GM19023 (cell line): ENCODE measurements at regions not wholly inside any gene's neighbourhood (a gene's known extent, or its start where the extent isn't known, plus 50 kb on each side); places are given as distances from the start of the nearest gene placed in this dataset.

Experiments
- ATAC-seq: cut with Tn5 transposase; IDR thresholded peaks from one replicate; pipeline ENCODE4 v1.9.1; 2021; ENCODE audit warnings: mild to moderate bottlenecking, moderate library complexity; ENCODE audit not compliant: unreplicated experiment

DNA sequence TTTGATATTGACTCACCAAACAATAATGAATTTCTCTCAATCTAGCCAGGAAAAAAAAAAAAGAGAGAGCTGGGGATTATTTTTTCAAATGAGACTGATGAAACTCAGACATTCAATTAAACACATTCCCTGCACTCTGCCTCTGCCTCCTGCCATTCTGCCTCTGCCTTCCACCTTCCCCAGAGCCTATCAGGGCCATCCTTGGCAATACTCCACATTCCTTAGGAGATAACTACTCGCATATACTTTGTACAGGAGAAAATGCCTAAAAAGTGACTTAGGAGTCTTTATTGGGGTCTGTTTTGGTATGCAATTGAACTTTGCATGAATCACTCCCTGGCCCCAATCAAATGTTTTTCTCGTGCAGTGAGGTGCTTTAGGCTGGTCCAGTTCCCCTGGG, 246.6 kb upstream of the PLET1 start:
- no peak for ATAC-seq

DNA sequence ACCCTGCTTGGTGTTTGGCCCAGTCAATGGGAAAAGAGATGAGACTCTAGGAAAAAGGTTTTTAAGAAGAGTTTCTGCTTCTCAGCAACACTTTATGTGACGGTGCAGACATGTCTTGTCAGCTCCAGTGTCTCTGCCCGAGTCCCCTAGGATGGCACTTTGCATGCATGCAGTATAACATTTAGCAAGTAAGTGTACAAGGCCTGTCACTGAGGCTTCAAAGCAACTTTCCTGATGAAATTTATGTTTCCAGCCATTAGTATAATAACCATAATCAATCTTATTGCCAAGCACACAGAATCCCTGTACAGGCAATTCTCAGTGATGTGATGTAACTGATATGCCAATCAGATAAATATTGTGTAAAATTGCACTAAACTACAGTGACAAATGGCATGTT, 248.1 kb upstream of the PLET1 start:
- no peak for ATAC-seq

DNA sequence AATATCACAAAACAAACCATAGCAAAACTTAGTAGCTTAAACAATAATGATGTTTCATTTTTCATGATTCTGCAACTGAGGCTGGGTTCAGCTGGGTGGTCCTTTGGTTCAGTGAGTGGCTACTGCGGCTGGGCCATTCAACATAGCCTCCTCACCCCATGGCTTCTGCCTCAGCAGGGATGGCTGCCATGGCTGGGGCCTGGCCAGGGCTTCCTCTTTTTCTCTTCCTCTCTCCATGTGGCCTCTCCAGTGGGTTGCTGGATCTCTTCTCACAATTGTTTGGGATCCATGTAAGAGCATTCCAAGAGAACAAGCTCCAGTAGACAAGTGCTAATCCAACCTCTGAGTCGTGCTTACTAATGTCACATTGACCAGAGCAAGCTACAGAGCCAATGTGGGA, 248.6 kb upstream of the PLET1 start:
- ATAC-seq: no peak

GRCh38 chr11:112511271-112511670, 250.6 kb upstream of the PLET1 start:
- no peak for ATAC-seq

DNA sequence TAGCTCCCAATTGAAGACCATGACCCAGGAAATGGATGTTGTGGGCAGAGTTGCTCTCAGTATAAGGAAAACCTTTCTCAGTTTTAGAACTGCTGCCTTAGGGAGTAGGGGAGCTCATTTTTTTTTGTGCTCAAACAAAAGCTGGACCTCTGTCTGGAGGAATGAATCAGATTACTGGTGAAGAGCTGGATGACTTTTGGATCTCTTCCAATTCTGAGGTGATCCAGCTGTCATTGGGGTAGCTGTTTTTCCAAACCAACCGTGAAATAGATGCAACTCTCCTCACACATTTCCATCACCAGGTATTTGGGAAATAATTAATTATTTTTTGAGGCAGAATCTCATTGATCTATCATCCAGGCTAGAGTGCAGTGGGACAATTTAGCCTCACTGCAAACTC, 251.3 kb upstream of the PLET1 start:
- ATAC-seq: no peak

DNA sequence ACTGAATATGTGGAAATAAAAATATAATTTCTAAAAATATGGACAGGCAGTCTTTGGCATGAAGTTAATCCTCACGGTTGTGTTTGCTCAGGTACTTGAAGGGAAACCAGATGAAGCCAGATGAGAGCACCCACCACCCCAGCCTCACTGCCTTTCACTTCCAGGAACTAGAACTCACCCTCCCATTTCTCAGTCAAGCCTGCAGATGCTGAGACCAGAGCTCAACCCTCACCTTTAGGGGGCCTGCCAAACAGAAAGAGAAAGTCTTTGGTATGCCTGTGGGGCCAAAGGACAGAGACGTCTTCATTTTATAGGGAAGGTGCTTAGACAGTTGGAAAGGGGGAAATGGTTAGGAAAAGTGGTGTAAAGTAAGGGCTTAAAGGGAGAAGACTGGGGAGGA, 252.8 kb upstream of the PLET1 start:
- no peak for ATAC-seq

DNA sequence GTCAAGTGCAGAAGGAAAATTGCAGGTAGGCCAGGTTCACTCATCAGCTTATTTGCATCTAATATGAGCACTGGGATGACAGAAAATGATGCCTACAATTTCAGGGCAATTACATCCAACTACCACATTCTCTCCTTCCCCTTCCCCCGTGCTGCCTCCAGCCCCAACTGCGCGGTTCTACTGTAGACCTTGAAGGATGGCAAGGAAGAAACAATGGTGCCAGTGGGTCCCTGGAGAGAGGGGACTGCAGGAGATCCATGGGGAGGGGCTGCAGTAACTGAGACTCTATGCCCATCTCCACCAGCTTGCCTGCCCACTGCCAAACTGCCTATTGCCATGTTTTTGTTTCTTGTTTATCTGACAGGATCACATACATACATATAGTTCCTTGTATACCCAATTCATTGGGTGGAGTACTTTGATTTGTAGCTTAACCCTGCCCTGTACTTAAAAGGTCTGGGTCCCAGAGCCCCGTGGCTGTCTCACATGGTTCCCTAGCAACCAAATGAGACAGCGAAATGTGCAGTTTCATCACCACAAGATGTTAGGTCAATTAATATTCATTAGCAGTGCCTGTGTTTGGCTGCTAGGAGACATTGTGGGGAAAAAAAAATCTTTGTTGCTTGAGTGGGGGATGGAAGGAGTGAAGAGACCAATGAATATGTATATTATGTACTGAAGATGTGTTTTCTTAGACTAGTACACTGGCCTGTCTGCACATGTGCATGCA, 253.5 kb upstream of the PLET1 start:
- ATAC-seq: no peak

DNA sequence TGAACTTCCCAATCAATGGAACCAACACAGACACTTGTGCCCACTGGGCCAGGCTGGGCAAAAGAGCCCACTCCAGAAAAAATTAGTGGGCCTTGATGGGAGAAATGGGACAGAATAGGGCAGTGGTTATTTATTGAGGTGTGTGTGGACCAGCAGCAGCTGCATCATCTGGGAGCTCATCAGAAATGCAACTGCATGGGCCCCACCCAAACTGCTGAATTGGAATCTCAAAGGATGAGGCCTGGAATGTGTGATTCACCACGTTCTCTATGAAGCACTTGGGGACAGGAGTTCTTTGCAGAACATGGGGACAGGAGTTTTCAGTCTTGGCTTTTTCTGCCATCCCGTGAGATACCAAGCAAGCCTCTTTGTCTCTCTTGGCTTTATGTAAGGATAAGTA, 255.6 kb upstream of the PLET1 start:
- no peak for ATAC-seq

- ATAC-seq: no peak
Measured at GRCh38 chr11:112516755-112517154, 256.1 kb upstream of the PLET1 start.

DNA sequence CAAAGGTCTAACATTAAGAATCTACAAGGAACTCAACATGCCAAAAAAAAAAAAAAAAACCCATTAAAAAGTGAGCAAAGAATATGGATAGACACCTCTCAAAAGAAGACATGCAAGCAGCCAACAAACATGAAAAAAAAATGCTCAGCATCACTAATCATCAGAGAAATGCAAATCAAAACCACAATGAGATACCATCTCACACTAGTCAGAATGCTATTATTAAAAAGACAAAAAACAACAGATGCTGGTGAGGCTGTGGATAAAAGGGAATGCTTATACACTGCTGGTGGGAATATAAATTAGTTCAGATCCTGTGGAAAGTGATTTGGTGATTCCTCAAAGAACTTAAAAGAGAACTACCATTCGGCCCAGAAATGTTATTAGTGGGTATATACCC, 257.7 kb upstream of the PLET1 start:
- no peak for ATAC-seq

DNA sequence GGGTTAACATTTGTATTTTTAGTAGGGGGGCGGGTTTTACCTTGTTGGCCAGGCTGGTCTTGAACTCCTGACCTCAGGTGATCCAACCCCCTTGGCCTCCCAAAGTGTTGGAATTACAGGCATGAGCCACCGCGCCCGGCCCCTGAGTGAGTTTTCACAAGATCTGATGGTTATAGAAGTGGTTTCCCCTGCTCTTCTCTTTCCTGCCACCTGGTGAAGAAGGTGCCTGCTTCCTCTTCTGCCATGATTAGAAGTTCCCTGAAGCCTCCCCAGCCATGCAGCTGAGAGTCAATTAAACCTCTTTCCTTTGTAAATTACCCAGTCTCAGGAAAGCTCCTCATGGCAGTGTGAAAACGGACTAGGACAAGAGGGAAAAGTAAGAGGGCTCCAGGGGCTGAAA, 259.1 kb upstream of the PLET1 start:
- no peak for ATAC-seq

DNA sequence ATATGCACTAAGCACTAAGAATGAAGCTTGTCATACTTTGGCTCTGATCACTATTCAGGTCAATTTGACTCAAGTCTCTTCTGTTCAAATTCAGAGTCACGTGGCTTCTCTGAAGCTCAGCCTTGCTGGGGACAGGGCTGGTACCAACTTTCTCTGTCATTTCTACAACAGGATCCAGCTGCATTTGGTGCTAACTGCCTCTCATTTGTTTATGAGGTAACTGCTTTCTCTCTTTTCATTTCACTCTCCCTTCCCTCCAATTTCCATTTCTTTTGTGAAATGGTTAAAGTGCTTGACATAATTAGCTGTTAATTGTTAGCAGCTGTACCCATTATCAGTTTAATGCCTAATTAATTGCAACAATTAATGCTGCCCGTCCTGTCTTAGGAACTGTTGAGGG, 259.7 kb upstream of the PLET1 start:
- no peak for ATAC-seq

GRCh38 chr11:112522536-112522935, 261.9 kb upstream of the PLET1 start:
- ATAC-seq: no peak

- ATAC-seq: no peak
Measured at GRCh38 chr11:112523031-112523430, 262.4 kb upstream of the PLET1 start.

- ATAC-seq: no peak
Measured at GRCh38 chr11:112523477-112523876, 262.8 kb upstream of the PLET1 start.

GRCh38 chr11:112523951-112524350, 263.3 kb upstream of the PLET1 start:
- no peak for ATAC-seq

- no peak for ATAC-seq
Measured at GRCh38 chr11:112524798-112525197, 264.1 kb upstream of the PLET1 start.

DNA sequence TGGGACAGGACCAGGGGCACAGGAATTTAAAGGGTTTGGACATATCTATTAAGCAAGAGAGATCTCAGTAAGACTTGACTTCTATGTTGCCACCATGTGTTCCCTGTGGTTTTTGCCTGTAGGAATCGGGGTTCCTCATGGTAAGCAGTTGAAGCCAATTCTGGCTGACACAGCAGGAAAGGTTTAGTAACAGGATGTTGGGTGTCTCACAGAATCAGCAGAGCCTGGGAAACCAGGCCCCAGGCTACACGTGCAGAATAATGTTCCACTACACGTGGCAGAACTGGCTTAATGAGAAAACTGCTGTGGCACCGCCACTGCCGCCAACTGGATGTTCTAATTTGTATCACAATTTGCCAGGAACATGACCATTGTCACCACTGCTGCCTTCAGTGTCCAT, 264.6 kb upstream of the PLET1 start:
- ATAC-seq: no peak

DNA sequence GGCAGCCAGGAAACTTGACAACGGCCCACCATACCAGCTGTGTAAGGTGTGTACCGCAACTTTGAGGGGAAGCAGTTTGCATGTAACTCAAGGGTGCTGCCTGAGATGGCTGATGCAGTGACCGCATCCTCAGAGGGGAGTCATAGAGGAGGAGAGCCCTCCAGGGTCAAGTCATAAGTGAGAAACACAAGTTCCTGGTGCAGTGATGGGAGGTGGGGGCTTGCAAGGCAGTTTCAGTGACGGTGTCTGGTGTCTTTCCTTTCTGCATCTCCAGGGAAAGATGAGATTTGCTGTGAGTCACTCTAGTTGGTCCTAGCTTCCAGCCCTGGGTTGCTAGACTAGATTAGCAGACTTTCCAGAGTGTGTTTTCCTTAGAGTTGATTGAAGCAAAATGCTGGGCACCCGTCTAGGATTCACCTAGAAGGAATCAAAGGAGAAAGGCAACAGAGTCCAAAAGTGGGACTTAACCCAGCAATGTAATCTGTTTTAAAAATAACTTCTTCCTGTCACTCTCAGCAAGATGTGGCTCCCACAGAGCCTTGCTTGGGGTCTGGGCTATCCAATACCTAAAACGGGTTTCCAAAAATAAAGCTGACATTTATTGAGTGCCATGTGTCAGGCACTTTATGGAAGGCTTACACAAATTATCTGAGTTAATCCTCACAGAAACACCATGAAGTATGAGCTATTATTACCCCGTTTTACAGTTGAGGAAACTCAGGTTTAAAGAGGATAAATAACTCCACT, 265.4 kb upstream of the PLET1 start:
- no peak for ATAC-seq

DNA sequence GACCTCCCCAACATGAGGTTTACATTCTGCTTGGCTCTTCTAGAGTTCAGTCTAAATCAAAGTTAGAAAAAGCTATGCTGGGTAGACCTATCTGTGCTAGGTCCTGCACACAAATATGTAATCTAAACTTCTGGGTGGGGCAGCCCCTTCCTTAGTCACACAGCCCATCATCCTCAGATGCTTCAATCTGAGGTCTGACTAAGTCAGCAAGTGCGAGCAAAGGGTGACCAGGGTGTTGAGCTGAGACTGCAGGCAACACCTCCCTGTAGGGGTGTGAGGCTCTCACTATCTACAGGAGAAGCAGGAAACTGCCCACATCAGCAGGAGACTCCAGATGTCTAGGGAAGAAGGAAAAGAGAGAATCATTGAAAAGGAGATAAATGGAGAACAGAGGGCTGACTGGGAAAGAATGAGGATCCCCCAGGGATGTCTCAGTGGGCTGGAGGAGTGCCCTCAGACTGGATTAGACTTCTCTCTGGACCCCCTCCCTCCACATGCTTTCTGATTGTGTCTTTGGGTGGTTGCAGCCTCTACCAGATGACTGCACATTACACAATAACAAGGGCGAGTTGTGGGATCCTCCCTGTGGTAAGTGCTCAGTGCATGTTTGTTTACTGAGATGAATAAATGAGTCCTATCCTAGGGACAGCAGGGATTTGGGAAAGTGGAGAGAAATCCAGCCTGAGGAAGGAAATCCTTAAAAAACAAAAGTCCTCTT, 266.2 kb upstream of the PLET1 start:
- ATAC-seq: no peak

- no peak for ATAC-seq
Measured at GRCh38 chr11:112529071-112529470, 268.4 kb upstream of the PLET1 start.

DNA sequence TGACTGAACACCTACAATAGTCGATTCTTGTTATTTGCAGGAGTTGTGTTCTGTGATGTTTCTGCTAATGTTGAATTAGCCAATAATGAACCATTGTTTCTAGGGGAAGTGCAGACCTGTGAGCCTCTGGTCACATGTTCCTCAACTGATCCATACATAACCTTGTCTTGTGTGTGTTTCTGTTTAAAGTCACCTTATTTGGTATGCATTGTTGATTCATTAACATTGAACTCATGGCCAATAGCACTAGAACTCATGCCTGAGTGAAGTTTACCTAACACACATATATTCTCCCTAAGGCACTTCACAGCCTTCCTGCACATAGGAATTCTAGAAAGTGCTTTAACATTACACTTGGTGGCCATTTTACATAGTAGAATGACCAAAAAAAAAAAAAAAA, 271.8 kb upstream of the PLET1 start:
- no peak for ATAC-seq
